ENCODE measurements at regions not wholly inside any gene's neighbourhood (a gene's known extent, or its start where the extent isn't known, plus 50 kb on each side); places are given as distances from the start of the nearest gene placed in this dataset.

DNA sequence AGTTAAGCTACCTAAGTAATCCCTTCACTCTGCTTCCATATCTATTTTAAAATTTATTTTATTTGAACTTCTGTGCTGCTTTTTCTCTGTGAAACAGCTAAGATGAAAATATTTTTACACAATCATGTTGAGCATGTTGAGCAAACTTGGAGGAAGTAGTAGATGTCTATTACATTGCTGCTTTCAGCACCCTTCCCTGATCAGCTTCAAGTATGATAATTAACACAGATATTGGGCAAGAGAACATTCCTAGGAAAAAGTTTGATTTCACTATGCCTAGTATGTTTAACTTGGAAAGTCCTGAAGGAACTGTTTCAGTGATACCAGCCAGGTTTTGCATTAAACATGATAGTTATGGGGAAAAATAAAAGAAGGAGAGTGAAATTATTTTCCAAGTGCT is 283.6 kb downstream of the ELAVL2 start:
- Histone ChIP-seq H3K36me3 (no peaks in the 10 kb centered on the region), H3K4me1 (no peaks in the 10 kb centered on the region), H3K27me3 (no peaks in the 10 kb centered on the region), H3K27ac (no peak overlapping the region), H3K9me3 (no peaks in the 10 kb centered on the region), H3K4me3 (no peak overlapping the region)
- TF ChIP-seq CTCF (IDR thresholded peaks at IDR 0.05) (no peak), POLR2AphosphoS5 (IDR thresholded peaks at IDR 0.05; ENCODE audit: insufficient read depth in 1 of 2, low read depth in 1 of 2) (no peak), POLR2A (IDR thresholded peaks at IDR 0.05) (no peak)
- intact Hi-C loops (cut with DNase I) = no loop called here
- no peak for DNase-seq (ENCODE audit: extremely low spot score in 2 of 2)

GRCh38 chr9:23542927-23543326 is 283.1 kb downstream of the ELAVL2 start:
- H3K36me3 ChIP-seq = no peaks in the 10 kb centered on the region
- no peaks in the 10 kb centered on the region for H3K9me3 ChIP-seq
- H3K27me3 ChIP-seq = no peaks in the 10 kb centered on the region
- H3K4me3 ChIP-seq = no peak overlapping the region
- DNase-seq (ENCODE audit: extremely low spot score in 2 of 2) = no peak
- intact Hi-C loops (cut with DNase I) = no loop called here
- H3K4me1 ChIP-seq = no peaks in the 10 kb centered on the region
- H3K27ac ChIP-seq = no peak overlapping the region
- TF ChIP-seq POLR2AphosphoS5 (IDR thresholded peaks at IDR 0.05; ENCODE audit: insufficient read depth in 1 of 2, low read depth in 1 of 2) = no peak
- no peak for TF ChIP-seq CTCF (IDR thresholded peaks at IDR 0.05)
- TF ChIP-seq POLR2A (IDR thresholded peaks at IDR 0.05) = no peak

GRCh38 chr9:23543419-23543818 is 282.6 kb downstream of the ELAVL2 start:
- intact Hi-C loops (cut with DNase I) = no loop called here
- DNase-seq (ENCODE audit: extremely low spot score in 2 of 2) = no peak
- no peaks in the 10 kb centered on the region for H3K4me1 ChIP-seq
- no peaks in the 10 kb centered on the region for H3K9me3 ChIP-seq
- no peak overlapping the region for H3K27ac ChIP-seq
- H3K36me3 ChIP-seq = no peaks in the 10 kb centered on the region
- H3K27me3 ChIP-seq = no peaks in the 10 kb centered on the region
- H3K4me3 ChIP-seq = no peak overlapping the region
- no peak for TF ChIP-seq POLR2A (IDR thresholded peaks at IDR 0.05)
- no peak for TF ChIP-seq CTCF (IDR thresholded peaks at IDR 0.05)
- TF ChIP-seq POLR2AphosphoS5 (IDR thresholded peaks at IDR 0.05; ENCODE audit: insufficient read depth in 1 of 2, low read depth in 1 of 2) = no peak

GRCh38 chr9:23545728-23546127 is 280.3 kb downstream of the ELAVL2 start:
- no peak overlapping the region for H3K4me3 ChIP-seq
- no peak overlapping the region for H3K27ac ChIP-seq
- H3K4me1 ChIP-seq = no peaks in the 10 kb centered on the region
- DNase-seq (ENCODE audit: extremely low spot score in 2 of 2) = no peak
- no peaks in the 10 kb centered on the region for H3K27me3 ChIP-seq
- TF ChIP-seq POLR2A (IDR thresholded peaks at IDR 0.05) = no peak
- no peak for TF ChIP-seq POLR2AphosphoS5 (IDR thresholded peaks at IDR 0.05; ENCODE audit: insufficient read depth in 1 of 2, low read depth in 1 of 2)
- TF ChIP-seq CTCF (IDR thresholded peaks at IDR 0.05) = no peak
- intact Hi-C loops (cut with DNase I) = no loop called here
- no peaks in the 10 kb centered on the region for H3K36me3 ChIP-seq
- no peaks in the 10 kb centered on the region for H3K9me3 ChIP-seq

- Histone ChIP-seq H3K4me1 (no peaks in the 10 kb centered on the region), H3K27me3 (no peaks in the 10 kb centered on the region), H3K9me3 (no peaks in the 10 kb centered on the region), H3K27ac (no peak overlapping the region), H3K36me3 (no peaks in the 10 kb centered on the region), H3K4me3 (no peak overlapping the region)
- intact Hi-C loops (cut with DNase I) = no loop called here
- DNase-seq (ENCODE audit: extremely low spot score in 2 of 2) = no peak
- no peak for TF ChIP-seq CTCF (IDR thresholded peaks at IDR 0.05)
- TF ChIP-seq POLR2AphosphoS5 (IDR thresholded peaks at IDR 0.05; ENCODE audit: insufficient read depth in 1 of 2, low read depth in 1 of 2) = no peak
These were observed 274.7 kb downstream of the ELAVL2 start for GRCh38 chr9:23551311-23551721.

All from vagina (tissue), 2 donors.